Peyer's patch (tissue), 4 donors: ENCODE measurements at regions not wholly inside any gene's neighbourhood (a gene's known extent, or its start where the extent isn't known, plus 50 kb on each side); places are given as distances from the start of the nearest gene placed in this dataset.

Experiments used
- DNase-seq, 3 donors: peaks; one replicate each; pipeline ENCODE4 v3.0.0-alpha.2; 2017 to 2019
- H3K27ac ChIP-seq, 4 donors: fragments of 200-600 bp; sonication (generic); one replicate each; pipeline ENCODE4 v1.5.1; 2016 to 2019
- H3K27me3 ChIP-seq, 2 donors: fragments of 200-600 bp; sonication (generic); one replicate each; pipeline ENCODE4 v1.5.1; 2019
- H3K36me3 ChIP-seq, 3 donors: fragments of 200-600 bp; sonication (generic); one replicate each; pipeline ENCODE4 v1.5.1; 2016 to 2019
- H3K4me1 ChIP-seq, 4 donors: fragments of 200-600 bp; sonication (generic); one replicate each; pipeline ENCODE4 v1.5.1; 2016 to 2019
- H3K4me3 ChIP-seq, 4 donors: fragments of 200-600 bp; sonication (generic); 1 replicate in 3 of 4; 2 replicates in 1 of 4; pipeline ENCODE4 v1.5.1; 2016 to 2019; ENCODE audit warnings: mild to moderate bottlenecking in 1 of 4
- H3K9me3 ChIP-seq, 4 donors: fragments of 200-600 bp; sonication (generic); one replicate each; pipeline ENCODE4 v1.5.1; 2016 to 2019; ENCODE audit warnings: mild to moderate bottlenecking in 1 of 4
- CTCF ChIP-seq, 6 experiments: fragments of 450-650 bp in 4 of 6; fragments of 200-600 bp in 2 of 6; sonication (generic) in 1 of 6; IDR thresholded peaks; one replicate each; pipeline ENCODE4 v1.5.1; 2017 to 2019; ENCODE audit warnings: antibody characterized with exemption in 6 of 6, mild to moderate bottlenecking in 3 of 6, moderate library complexity in 1 of 6
- POLR2A ChIP-seq, 2 donors: fragments of 450-650 bp; IDR thresholded peaks; one replicate each; pipeline ENCODE4 v1.5.1; 2017; ENCODE audit warnings: antibody characterized with exemption in 2 of 2, mild to moderate bottlenecking in 2 of 2, moderate library complexity in 2 of 2

DNA sequence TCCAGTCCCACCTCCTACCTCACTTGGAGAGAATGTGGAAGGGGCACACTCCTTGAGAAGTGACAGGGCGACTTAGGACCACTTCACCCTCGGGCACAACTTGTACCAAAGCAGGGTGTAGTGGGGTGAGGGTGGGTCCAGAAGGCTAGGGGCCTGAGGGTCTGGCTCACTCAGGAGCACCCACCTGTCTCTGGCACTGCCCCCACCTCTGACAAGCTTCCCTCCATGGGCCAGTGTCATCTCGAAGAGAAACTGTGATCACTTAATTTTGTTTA, 76.9 kb upstream of the OLFM1 start:
- H3K36me3 ChIP-seq: no peaks in the 10 kb centered on the region
- DNase-seq: peak in 1 of 3 donors; percentile 5
- no peak overlapping the region for H3K4me3 ChIP-seq
- H3K4me1 ChIP-seq: no peaks in the 10 kb centered on the region
- no peak overlapping the region for H3K27ac ChIP-seq
- no peaks in the 10 kb centered on the region for H3K27me3 ChIP-seq
- no peaks in the 10 kb centered on the region for H3K9me3 ChIP-seq
- TF ChIP-seq POLR2A (IDR thresholded peaks at IDR 0.05) (no peak), CTCF (IDR thresholded peaks at IDR 0.05) (no peak)

GRCh38 chr9:135010921-135011320, 76.5 kb upstream of the OLFM1 start:
- TF ChIP-seq CTCF (IDR thresholded peaks at IDR 0.05) (no peak), POLR2A (IDR thresholded peaks at IDR 0.05) (no peak)
- no peak for DNase-seq
- Histone ChIP-seq H3K27me3 (no peaks in the 10 kb centered on the region), H3K9me3 (no peaks in the 10 kb centered on the region), H3K36me3 (no peaks in the 10 kb centered on the region), H3K4me1 (no peaks in the 10 kb centered on the region), H3K4me3 (no peak overlapping the region), H3K27ac (no peak overlapping the region)

DNA sequence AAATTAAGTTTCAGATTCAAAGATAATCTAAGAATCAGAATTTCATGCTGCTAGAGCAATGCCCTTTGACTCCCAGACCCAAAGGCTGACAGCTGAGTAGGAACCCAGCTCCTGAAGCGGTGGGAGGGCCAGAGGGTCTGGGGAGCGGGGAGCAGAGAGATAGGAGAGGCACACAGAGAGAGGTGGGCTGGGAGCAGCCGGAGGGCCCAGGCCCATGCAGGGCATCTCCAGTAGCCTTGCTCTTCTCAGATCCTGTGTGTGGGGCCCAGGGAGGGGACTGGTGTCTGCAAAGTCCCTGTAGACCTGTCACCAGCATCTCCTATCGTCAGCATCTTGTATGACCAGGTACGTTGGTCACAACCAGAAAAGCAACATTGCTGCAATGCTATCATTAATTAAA, 75.3 kb upstream of the OLFM1 start:
- no peak overlapping the region for H3K27ac ChIP-seq
- no peaks in the 10 kb centered on the region for H3K27me3 ChIP-seq
- DNase-seq: peak in 1 of 3 donors; percentile 22
- H3K4me3 ChIP-seq: no peak overlapping the region
- no peaks in the 10 kb centered on the region for H3K4me1 ChIP-seq
- no peaks in the 10 kb centered on the region for H3K9me3 ChIP-seq
- H3K36me3 ChIP-seq: no peaks in the 10 kb centered on the region
- no peak for TF ChIP-seq CTCF (IDR thresholded peaks at IDR 0.05)
- TF ChIP-seq POLR2A (IDR thresholded peaks at IDR 0.05): no peak

DNA sequence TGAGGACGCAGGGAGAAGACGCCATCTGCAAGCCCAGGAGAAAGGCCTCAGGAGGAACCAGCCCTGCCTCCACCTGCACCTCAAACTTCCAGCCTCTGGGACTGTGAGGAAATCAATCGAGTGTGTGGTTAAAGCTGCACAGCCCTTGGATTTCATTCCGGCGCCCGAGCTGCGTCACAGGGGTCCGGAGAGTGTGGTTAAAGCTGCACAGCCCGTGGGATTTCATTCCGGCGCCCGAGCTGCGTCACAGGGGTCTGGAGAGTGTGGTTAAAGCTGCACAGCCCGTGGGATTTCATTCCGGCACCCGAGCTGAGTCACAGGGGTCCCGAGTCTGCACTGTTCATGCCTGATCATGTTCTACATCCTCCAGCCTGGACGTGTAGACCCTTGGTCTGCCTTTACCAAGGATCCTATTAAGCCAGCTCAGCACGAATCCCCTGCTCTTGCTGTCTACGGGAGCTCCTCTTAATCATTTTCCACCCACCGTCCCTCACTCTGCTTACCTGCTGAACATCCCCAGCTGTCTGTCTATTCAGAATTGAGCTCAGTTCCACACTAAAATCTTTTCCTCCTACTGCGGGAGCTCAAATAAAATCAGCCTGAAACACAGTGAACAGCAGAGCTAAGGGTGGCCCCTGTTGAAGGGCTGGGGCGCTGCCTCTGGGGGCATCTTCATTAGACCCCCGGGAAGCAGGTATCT, 73.0 kb upstream of the OLFM1 start:
- Histone ChIP-seq H3K27me3 (no peaks in the 10 kb centered on the region), H3K36me3 (no peaks in the 10 kb centered on the region), H3K4me1 (no peaks in the 10 kb centered on the region), H3K9me3 (no peaks in the 10 kb centered on the region), H3K27ac (no peak overlapping the region), H3K4me3 (no peak overlapping the region)
- TF ChIP-seq POLR2A (IDR thresholded peaks at IDR 0.05) (no peak), CTCF (IDR thresholded peaks at IDR 0.05) (no peak)
- peak in 1 of 3 donors; percentile 20 for DNase-seq

- no peaks in the 10 kb centered on the region for H3K9me3 ChIP-seq
- TF ChIP-seq POLR2A (IDR thresholded peaks at IDR 0.05) (no peak), CTCF (IDR thresholded peaks at IDR 0.05) (no peak)
- H3K4me3 ChIP-seq: no peak overlapping the region
- H3K36me3 ChIP-seq: no peaks in the 10 kb centered on the region
- peak in 1 of 3 donors; percentile 28 for DNase-seq
- H3K4me1 ChIP-seq: no peaks in the 10 kb centered on the region
- no peak overlapping the region for H3K27ac ChIP-seq
- no peaks in the 10 kb centered on the region for H3K27me3 ChIP-seq
Observed at GRCh38 chr9:135015096-135015495, 72.4 kb upstream of the OLFM1 start.

DNA sequence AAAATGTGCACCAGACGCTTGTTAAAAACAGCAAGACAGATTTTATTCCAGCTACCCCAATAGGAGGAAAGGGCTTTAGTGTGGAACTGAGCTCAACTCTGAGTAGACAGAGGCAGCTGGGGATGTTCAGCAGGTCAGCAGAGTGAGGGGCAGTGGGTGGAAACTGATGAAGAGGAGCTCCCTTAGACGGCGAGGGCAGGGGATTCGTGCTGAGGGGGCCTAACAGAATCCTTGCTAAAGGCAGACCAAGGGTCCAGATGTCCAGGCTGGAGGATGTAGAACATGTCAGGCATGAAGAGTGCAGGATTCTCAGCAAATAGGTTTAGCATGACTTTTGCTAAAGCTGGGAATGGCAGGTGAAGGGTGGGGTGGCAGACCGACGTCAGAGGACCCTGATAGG, 71.9 kb upstream of the OLFM1 start:
- Histone ChIP-seq H3K9me3 (no peaks in the 10 kb centered on the region), H3K4me3 (no peak overlapping the region), H3K27me3 (no peaks in the 10 kb centered on the region), H3K27ac (no peak overlapping the region), H3K4me1 (no peaks in the 10 kb centered on the region), H3K36me3 (no peaks in the 10 kb centered on the region)
- TF ChIP-seq POLR2A (IDR thresholded peaks at IDR 0.05): no peak
- TF ChIP-seq CTCF (IDR thresholded peaks at IDR 0.05): no peak
- DNase-seq: peak in 1 of 3 donors; percentile 24
